SK-N-SH treated with all-trans-retinoic acid at 6 μM for 48 hours (cell line): ENCODE measurements at regions not wholly inside any gene's neighbourhood (a gene's known extent, or its start where the extent isn't known, plus 50 kb on each side); places are given as distances from the start of the nearest gene placed in this dataset.

ENCODE experiments used
- ATAC-seq: fragments of 200-7000 bp; cut with Tn5 transposase; 3 replicates; pipeline ENCODE4 v1.9.1; 2020; ENCODE audit warnings: mild to moderate bottlenecking, moderate library complexity
- ARNTL ChIP-seq: fragments of 450-650 bp; formaldehyde crosslinking; IDR thresholded peaks from 2 replicates; pipeline ENCODE4 v1.5.0; 2020; ENCODE audit warnings: low read depth, mild to moderate bottlenecking, moderate library complexity, borderline replicate concordance
- BACH2 ChIP-seq: fragments of 250-450 bp; sonication (Bioruptor Pico); IDR thresholded peaks from 2 replicates; pipeline ENCODE4 v1.9.0; 2021; ENCODE audit warnings: mild to moderate bottlenecking, borderline replicate concordance
- CSDC2 ChIP-seq: fragments of 250-450 bp; sonication (Bioruptor Pico); IDR thresholded peaks from 2 replicates; pipeline ENCODE4 v1.5.0; 2020; ENCODE audit warnings: mild to moderate bottlenecking, moderate library complexity
- CSRNP3 ChIP-seq: fragments of 250-450 bp; sonication (Bioruptor Pico); IDR thresholded peaks from 2 replicates; pipeline ENCODE4 v1.5.1; 2021; ENCODE audit warnings: mild to moderate bottlenecking, moderate library complexity
- ESRRG ChIP-seq: fragments of 250-450 bp; sonication (Bioruptor Pico); IDR thresholded peaks from 2 replicates; pipeline ENCODE4 v1.6.1; 2021; ENCODE audit warnings: mild to moderate bottlenecking
- GLIS3 ChIP-seq: fragments of 250-450 bp; sonication (Bioruptor Pico); IDR thresholded peaks from 2 replicates; pipeline ENCODE4 v1.5.0; 2020; ENCODE audit warnings: mild to moderate bottlenecking, moderate library complexity
- ISL1 ChIP-seq: fragments of 250-450 bp; sonication (Bioruptor Pico); IDR thresholded peaks from 2 replicates; pipeline ENCODE4 v2.1.2; 2022; ENCODE audit warnings: mild to moderate bottlenecking, moderate library complexity
- OSR1 ChIP-seq: fragments of 250-450 bp; sonication (Bioruptor Pico); IDR thresholded peaks from 2 replicates; pipeline ENCODE4 v1.8.0; 2022; ENCODE audit warnings: moderate library complexity, mild to moderate bottlenecking, inconsistent platforms
- PPARA ChIP-seq: fragments of 250-450 bp; sonication (Bioruptor Pico); IDR thresholded peaks from 2 replicates; pipeline ENCODE4 v1.5.0; 2020; ENCODE audit warnings: mild to moderate bottlenecking, borderline replicate concordance
- RARB ChIP-seq: fragments of 250-450 bp; sonication (Bioruptor Pico); IDR thresholded peaks from 2 replicates; pipeline ENCODE4 v1.8.0; 2021; ENCODE audit warnings: mild to moderate bottlenecking, moderate library complexity
- SNAI2 ChIP-seq: fragments of 250-450 bp; sonication (Bioruptor Pico); IDR thresholded peaks from 2 replicates; pipeline ENCODE4 v1.5.0; 2020; ENCODE audit warnings: mild to moderate bottlenecking, moderate library complexity
- TCF4 ChIP-seq: fragments of 250-450 bp; sonication (Bioruptor Pico); IDR thresholded peaks from 2 replicates; pipeline ENCODE4 v1.8.0; 2021; ENCODE audit warnings: mild to moderate bottlenecking, moderate library complexity, borderline replicate concordance
- TOX ChIP-seq: fragments of 250-450 bp; sonication (Bioruptor Pico); IDR thresholded peaks from 2 replicates; pipeline ENCODE4 v1.8.0; 2021; ENCODE audit warnings: mild to moderate bottlenecking, moderate library complexity, borderline replicate concordance
- ZFP3 ChIP-seq: fragments of 250-450 bp; sonication (Bioruptor Pico); IDR thresholded peaks from 2 replicates; pipeline ENCODE4 v1.5.0; 2020; ENCODE audit warnings: mild to moderate bottlenecking, moderate library complexity
- ZFP30 ChIP-seq: fragments of 450-650 bp; formaldehyde crosslinking; IDR thresholded peaks from 2 replicates; pipeline ENCODE4 v1.5.0; 2022; ENCODE audit warnings: mild to moderate bottlenecking, moderate library complexity
- ZNF565 ChIP-seq: fragments of 450-650 bp; formaldehyde crosslinking; conservative IDR thresholded peaks from 2 replicates; pipeline ENCODE4 v1.5.0; 2020; ENCODE audit warnings: low read depth, mild to moderate bottlenecking, moderate library complexity
- ZNF70 ChIP-seq: fragments of 450-650 bp; formaldehyde crosslinking; IDR thresholded peaks from 2 replicates; pipeline ENCODE4 v1.5.0; 2020; ENCODE audit warnings: mild to moderate bottlenecking, moderate library complexity
- ZNF8 ChIP-seq: fragments of 450-650 bp; formaldehyde crosslinking; IDR thresholded peaks from 2 replicates; pipeline ENCODE4 v1.5.0; 2020; ENCODE audit warnings: mild to moderate bottlenecking, moderate library complexity
- TF ChIP-seq, protein P1 (sequence below): fragments of 250-450 bp; sonication (Bioruptor Pico); IDR thresholded peaks from 2 replicates; pipeline ENCODE4 v1.8.0; 2021; ENCODE audit warnings: low read depth, mild to moderate bottlenecking, moderate library complexity, borderline replicate concordance
- TF ChIP-seq, protein P2 (sequence below): fragments of 250-450 bp; sonication (Bioruptor Pico); IDR thresholded peaks from 2 replicates; pipeline ENCODE4 v1.5.1; 2020; ENCODE audit warnings: low read depth, mild to moderate bottlenecking, moderate library complexity
- TF ChIP-seq, protein P3 (sequence below): fragments of 250-450 bp; sonication (Bioruptor Pico); IDR thresholded peaks from 2 replicates; pipeline ENCODE4 v1.5.0; 2020; ENCODE audit warnings: mild to moderate bottlenecking, moderate library complexity
- TF ChIP-seq, protein P4 (sequence below): fragments of 250-450 bp; sonication (Bioruptor Pico); IDR thresholded peaks from 2 replicates; pipeline ENCODE4 v1.8.0; 2020; ENCODE audit warnings: mild to moderate bottlenecking, moderate library complexity, borderline replicate concordance

GRCh38 chr5:111626473-111627148 lies 114.3 kb upstream of the STARD4 start (continued):
- TF ChIP-seq, protein P1, sequence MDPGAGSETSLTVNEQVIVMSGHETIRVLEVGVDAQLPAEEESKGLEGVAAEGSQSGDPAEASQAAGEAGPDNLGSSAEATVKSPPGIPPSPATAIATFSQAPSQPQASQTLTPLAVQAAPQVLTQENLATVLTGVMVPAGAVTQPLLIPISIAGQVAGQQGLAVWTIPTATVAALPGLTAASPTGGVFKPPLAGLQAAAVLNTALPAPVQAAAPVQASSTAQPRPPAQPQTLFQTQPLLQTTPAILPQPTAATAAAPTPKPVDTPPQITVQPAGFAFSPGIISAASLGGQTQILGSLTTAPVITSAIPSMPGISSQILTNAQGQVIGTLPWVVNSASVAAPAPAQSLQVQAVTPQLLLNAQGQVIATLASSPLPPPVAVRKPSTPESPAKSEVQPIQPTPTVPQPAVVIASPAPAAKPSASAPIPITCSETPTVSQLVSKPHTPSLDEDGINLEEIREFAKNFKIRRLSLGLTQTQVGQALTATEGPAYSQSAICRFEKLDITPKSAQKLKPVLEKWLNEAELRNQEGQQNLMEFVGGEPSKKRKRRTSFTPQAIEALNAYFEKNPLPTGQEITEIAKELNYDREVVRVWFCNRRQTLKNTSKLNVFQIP, result no peak
- TF ChIP-seq TCF4 (CRISPR knock-in tag), result no peak
- TF ChIP-seq, protein P2, sequence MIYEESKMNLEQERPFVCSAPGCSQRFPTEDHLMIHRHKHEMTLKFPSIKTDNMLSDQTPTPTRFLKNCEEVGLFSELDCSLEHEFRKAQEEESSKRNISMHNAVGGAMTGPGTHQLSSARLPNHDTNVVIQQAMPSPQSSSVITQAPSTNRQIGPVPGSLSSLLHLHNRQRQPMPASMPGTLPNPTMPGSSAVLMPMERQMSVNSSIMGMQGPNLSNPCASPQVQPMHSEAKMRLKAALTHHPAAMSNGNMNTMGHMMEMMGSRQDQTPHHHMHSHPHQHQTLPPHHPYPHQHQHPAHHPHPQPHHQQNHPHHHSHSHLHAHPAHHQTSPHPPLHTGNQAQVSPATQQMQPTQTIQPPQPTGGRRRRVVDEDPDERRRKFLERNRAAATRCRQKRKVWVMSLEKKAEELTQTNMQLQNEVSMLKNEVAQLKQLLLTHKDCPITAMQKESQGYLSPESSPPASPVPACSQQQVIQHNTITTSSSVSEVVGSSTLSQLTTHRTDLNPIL (CRISPR knock-in tag), result no peak

DNA sequence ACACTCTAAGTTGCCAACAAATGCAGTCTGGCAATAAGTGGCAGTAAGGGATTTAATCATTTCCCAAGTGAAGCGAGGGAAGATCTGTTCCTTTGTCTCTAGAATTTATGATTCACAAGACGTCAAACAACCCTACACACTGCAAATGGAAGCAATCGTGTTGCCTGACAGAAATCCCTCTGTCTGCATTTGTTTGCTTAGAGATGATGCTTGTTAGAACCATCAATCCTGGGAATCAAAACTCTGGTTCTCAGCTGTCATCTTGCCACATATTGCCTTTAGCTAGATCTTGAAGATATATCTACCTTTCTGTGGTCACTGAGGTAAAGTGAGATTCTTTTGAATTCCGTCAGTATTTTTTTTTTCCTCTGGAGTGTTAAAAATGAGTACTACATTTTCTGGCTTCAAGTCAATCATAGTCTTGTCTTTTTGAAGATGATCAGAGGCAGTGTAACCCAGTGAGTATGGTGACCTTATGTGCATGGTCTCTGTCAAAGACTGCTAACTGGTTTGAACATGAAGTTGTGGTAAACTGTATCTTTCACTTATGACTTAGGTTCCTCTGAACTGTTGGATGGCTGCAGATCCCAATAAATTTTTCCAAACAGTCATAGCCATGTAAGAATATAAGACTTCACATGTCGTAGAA lies 106.4 kb upstream of the STARD4 start:
- ATAC-seq, result no peak
- TF ChIP-seq, protein P3, sequence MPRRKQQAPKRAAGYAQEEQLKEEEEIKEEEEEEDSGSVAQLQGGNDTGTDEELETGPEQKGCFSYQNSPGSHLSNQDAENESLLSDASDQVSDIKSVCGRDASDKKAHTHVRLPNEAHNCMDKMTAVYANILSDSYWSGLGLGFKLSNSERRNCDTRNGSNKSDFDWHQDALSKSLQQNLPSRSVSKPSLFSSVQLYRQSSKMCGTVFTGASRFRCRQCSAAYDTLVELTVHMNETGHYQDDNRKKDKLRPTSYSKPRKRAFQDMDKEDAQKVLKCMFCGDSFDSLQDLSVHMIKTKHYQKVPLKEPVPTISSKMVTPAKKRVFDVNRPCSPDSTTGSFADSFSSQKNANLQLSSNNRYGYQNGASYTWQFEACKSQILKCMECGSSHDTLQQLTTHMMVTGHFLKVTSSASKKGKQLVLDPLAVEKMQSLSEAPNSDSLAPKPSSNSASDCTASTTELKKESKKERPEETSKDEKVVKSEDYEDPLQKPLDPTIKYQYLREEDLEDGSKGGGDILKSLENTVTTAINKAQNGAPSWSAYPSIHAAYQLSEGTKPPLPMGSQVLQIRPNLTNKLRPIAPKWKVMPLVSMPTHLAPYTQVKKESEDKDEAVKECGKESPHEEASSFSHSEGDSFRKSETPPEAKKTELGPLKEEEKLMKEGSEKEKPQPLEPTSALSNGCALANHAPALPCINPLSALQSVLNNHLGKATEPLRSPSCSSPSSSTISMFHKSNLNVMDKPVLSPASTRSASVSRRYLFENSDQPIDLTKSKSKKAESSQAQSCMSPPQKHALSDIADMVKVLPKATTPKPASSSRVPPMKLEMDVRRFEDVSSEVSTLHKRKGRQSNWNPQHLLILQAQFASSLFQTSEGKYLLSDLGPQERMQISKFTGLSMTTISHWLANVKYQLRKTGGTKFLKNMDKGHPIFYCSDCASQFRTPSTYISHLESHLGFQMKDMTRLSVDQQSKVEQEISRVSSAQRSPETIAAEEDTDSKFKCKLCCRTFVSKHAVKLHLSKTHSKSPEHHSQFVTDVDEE (CRISPR knock-in tag), result no peak
- TF ChIP-seq ZNF70 (CRISPR knock-in tag), result no peak
- no peak for TF ChIP-seq TCF4 (CRISPR knock-in tag)
- TF ChIP-seq ZFP3, result no peak
- no peak for TF ChIP-seq TOX (CRISPR knock-in tag)
- no peak for TF ChIP-seq ISL1 (CRISPR knock-in tag)
- TF ChIP-seq OSR1 (CRISPR knock-in tag), result no peak
- TF ChIP-seq, protein P1, result no peak
- TF ChIP-seq ARNTL (CRISPR knock-in tag), result no peak
- TF ChIP-seq, protein P4, sequence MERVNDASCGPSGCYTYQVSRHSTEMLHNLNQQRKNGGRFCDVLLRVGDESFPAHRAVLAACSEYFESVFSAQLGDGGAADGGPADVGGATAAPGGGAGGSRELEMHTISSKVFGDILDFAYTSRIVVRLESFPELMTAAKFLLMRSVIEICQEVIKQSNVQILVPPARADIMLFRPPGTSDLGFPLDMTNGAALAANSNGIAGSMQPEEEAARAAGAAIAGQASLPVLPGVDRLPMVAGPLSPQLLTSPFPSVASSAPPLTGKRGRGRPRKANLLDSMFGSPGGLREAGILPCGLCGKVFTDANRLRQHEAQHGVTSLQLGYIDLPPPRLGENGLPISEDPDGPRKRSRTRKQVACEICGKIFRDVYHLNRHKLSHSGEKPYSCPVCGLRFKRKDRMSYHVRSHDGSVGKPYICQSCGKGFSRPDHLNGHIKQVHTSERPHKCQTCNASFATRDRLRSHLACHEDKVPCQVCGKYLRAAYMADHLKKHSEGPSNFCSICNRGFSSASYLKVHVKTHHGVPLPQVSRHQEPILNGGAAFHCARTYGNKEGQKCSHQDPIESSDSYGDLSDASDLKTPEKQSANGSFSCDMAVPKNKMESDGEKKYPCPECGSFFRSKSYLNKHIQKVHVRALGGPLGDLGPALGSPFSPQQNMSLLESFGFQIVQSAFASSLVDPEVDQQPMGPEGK, result no peak
- no peak for TF ChIP-seq ESRRG (CRISPR knock-in tag)
- TF ChIP-seq GLIS3 (CRISPR knock-in tag), result no peak
- no peak for TF ChIP-seq BACH2 (CRISPR knock-in tag)
- TF ChIP-seq CSRNP3 (CRISPR knock-in tag), result no peak
- no peak for TF ChIP-seq SNAI2 (CRISPR knock-in tag)
- TF ChIP-seq PPARA, result no peak

- no peak for ATAC-seq
- TF ChIP-seq ZFP30 (CRISPR knock-in tag) (no peak), ZNF565 (CRISPR knock-in tag) (no peak), BACH2 (CRISPR knock-in tag) (no peak), RARB (CRISPR knock-in tag) (no peak), TCF4 (CRISPR knock-in tag) (no peak), TOX (CRISPR knock-in tag) (no peak), OSR1 (CRISPR knock-in tag) (no peak), SNAI2 (CRISPR knock-in tag) (no peak), ZNF70 (CRISPR knock-in tag) (no peak), GLIS3 (CRISPR knock-in tag) (no peak), CSDC2 (CRISPR knock-in tag) (no peak), ESRRG (CRISPR knock-in tag) (no peak), CSRNP3 (CRISPR knock-in tag) (no peak), ZNF8 (CRISPR knock-in tag) (no peak)
Observed at GRCh38 chr5:111615054-111615453, 102.7 kb upstream of the STARD4 start.
